Keratinocyte (primary cell): ENCODE measurements at regions not wholly inside any gene's neighbourhood (a gene's known extent, or its start where the extent isn't known, plus 50 kb on each side); places are given as distances from the start of the nearest gene placed in this dataset.

Experiments
- EZH2 ChIP-seq: IDR thresholded peaks from one replicate; pipeline ENCODE4 v1.6.1; 2012; ENCODE audit warnings: inconsistent platforms, mild to moderate bottlenecking, low read length, moderate library complexity
- TF ChIP-seq, protein P1 (sequence below), 3 experiments: IDR thresholded peaks in 1 of 3; conservative IDR thresholded peaks in 1 of 3; optimal IDR thresholded peaks in 1 of 3; 2 replicates in 2 of 3; 3 replicates in 1 of 3; pipeline versions ENCODE3 to v1.5.1; 2011; ENCODE audit warnings: low read length in 3 of 3, mild to moderate bottlenecking in 3 of 3, moderate library complexity in 2 of 3, control low read depth in 1 of 3, inconsistent platforms in 1 of 3; ENCODE audit not compliant: insufficient read depth in 2 of 3; ENCODE audit errors: extremely low read depth in 1 of 3

DNA sequence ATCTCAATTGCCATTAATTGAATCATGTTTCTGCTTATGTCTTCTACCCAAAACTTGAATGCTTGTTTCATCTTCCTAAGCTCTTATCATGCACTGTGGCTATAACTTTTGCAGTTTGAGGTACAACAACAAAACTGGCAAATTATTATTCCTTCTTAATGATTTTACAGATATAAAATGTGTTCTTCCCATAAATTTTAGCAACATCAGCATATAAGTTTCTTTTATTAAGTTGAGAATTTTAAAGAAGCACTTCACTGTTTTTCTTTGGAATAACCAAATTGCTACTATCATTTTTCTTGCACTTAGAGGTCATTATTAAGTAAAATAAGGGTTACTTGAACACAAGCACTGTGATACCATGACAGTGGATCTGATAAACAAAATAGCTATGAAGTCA is 862.6 kb upstream of the CADM2 start:
- TF ChIP-seq, protein P1, sequence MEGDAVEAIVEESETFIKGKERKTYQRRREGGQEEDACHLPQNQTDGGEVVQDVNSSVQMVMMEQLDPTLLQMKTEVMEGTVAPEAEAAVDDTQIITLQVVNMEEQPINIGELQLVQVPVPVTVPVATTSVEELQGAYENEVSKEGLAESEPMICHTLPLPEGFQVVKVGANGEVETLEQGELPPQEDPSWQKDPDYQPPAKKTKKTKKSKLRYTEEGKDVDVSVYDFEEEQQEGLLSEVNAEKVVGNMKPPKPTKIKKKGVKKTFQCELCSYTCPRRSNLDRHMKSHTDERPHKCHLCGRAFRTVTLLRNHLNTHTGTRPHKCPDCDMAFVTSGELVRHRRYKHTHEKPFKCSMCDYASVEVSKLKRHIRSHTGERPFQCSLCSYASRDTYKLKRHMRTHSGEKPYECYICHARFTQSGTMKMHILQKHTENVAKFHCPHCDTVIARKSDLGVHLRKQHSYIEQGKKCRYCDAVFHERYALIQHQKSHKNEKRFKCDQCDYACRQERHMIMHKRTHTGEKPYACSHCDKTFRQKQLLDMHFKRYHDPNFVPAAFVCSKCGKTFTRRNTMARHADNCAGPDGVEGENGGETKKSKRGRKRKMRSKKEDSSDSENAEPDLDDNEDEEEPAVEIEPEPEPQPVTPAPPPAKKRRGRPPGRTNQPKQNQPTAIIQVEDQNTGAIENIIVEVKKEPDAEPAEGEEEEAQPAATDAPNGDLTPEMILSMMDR (optimal IDR thresholded peaks at IDR 0.05 in 1 of 3, IDR thresholded peaks at IDR 0.05 in 1 of 3, conservative IDR thresholded peaks at IDR 0.05 in 1 of 3; ENCODE audit: extremely low read depth in 1 of 3, insufficient read depth in 2 of 3, low read length in 3 of 3) = no peak
- no peak for TF ChIP-seq EZH2
